ENCODE measurements at regions not wholly inside any gene's neighbourhood (a gene's known extent, or its start where the extent isn't known, plus 50 kb on each side); places are given as distances from the start of the nearest gene placed in this dataset.

GRCh38 chrX:45353456-45353855 is 152.8 kb upstream of the DIPK2B start:
- no peak overlapping the region for H3K4me3 Mint-ChIP-seq (ENCODE audit: unreplicated experiment)
- peaks cover 12% of the 10 kb centered on the region for H3K36me3 Mint-ChIP-seq (ENCODE audit: unreplicated experiment)
- peaks cover 18% of the 10 kb centered on the region for H3K4me1 Mint-ChIP-seq (ENCODE audit: unreplicated experiment)
- peaks cover 46% of the 10 kb centered on the region for H3K9me3 Mint-ChIP-seq (ENCODE audit: unreplicated experiment)
- TF ChIP-seq CTCF (IDR thresholded peaks at IDR 0.05), result no peak
- no peaks in the 10 kb centered on the region for H3K27me3 Mint-ChIP-seq (ENCODE audit: unreplicated experiment)
- no peak for DNase-seq (ENCODE audit: extremely low spot score, unreplicated experiment)
- H3K27ac Mint-ChIP-seq (ENCODE audit: unreplicated experiment), result no peak overlapping the region

- no peak for DNase-seq (ENCODE audit: extremely low spot score, unreplicated experiment)
- peaks cover 27% of the 10 kb centered on the region for H3K4me1 Mint-ChIP-seq (ENCODE audit: unreplicated experiment)
- H3K27ac Mint-ChIP-seq (ENCODE audit: unreplicated experiment), result peak overlapping the region; percentile 16
- H3K27me3 Mint-ChIP-seq (ENCODE audit: unreplicated experiment), result no peaks in the 10 kb centered on the region
- peaks cover 42% of the 10 kb centered on the region for H3K9me3 Mint-ChIP-seq (ENCODE audit: unreplicated experiment)
- peaks cover 12% of the 10 kb centered on the region for H3K36me3 Mint-ChIP-seq (ENCODE audit: unreplicated experiment)
- no peak for TF ChIP-seq CTCF (IDR thresholded peaks at IDR 0.05)
- H3K4me3 Mint-ChIP-seq (ENCODE audit: unreplicated experiment), result no peak overlapping the region
These were observed 151.9 kb upstream of the DIPK2B start for GRCh38 chrX:45352611-45353010.

GRCh38 chrX:45351478-45351877 is 150.8 kb upstream of the DIPK2B start:
- Mint-ChIP-seq H3K4me3 (ENCODE audit: unreplicated experiment) (no peak overlapping the region), H3K36me3 (ENCODE audit: unreplicated experiment) (peaks cover 5% of the 10 kb centered on the region), H3K9me3 (ENCODE audit: unreplicated experiment) (peaks cover 31% of the 10 kb centered on the region), H3K27ac (ENCODE audit: unreplicated experiment) (no peak overlapping the region), H3K27me3 (ENCODE audit: unreplicated experiment) (no peaks in the 10 kb centered on the region), H3K4me1 (ENCODE audit: unreplicated experiment) (peaks cover 27% of the 10 kb centered on the region)
- TF ChIP-seq CTCF (IDR thresholded peaks at IDR 0.05), result no peak
- no peak for DNase-seq (ENCODE audit: extremely low spot score, unreplicated experiment)

GRCh38 chrX:45348296-45348695 is 147.6 kb upstream of the DIPK2B start:
- Mint-ChIP-seq H3K36me3 (ENCODE audit: unreplicated experiment) (peaks cover 5% of the 10 kb centered on the region), H3K9me3 (ENCODE audit: unreplicated experiment) (peaks cover 20% of the 10 kb centered on the region), H3K4me1 (ENCODE audit: unreplicated experiment) (peaks cover 40% of the 10 kb centered on the region), H3K27ac (ENCODE audit: unreplicated experiment) (no peak overlapping the region), H3K27me3 (ENCODE audit: unreplicated experiment) (no peaks in the 10 kb centered on the region), H3K4me3 (ENCODE audit: unreplicated experiment) (no peak overlapping the region)
- no peak for DNase-seq (ENCODE audit: extremely low spot score, unreplicated experiment)
- no peak for TF ChIP-seq CTCF (IDR thresholded peaks at IDR 0.05)

GRCh38 chrX:45347877-45348276 is 147.2 kb upstream of the DIPK2B start:
- H3K4me1 Mint-ChIP-seq (ENCODE audit: unreplicated experiment), result peaks cover 40% of the 10 kb centered on the region
- no peak for DNase-seq (ENCODE audit: extremely low spot score, unreplicated experiment)

More at GRCh38 chrX:45347877-45348276, 147.2 kb upstream of the DIPK2B start:
- no peak for TF ChIP-seq CTCF (IDR thresholded peaks at IDR 0.05)
- Mint-ChIP-seq H3K27me3 (ENCODE audit: unreplicated experiment) (no peaks in the 10 kb centered on the region), H3K27ac (ENCODE audit: unreplicated experiment) (no peak overlapping the region), H3K36me3 (ENCODE audit: unreplicated experiment) (peaks cover 5% of the 10 kb centered on the region), H3K9me3 (ENCODE audit: unreplicated experiment) (peaks cover 19% of the 10 kb centered on the region), H3K4me3 (ENCODE audit: unreplicated experiment) (no peak overlapping the region)
